ENCODE measurements at regions not wholly inside any gene's neighbourhood (a gene's known extent, or its start where the extent isn't known, plus 50 kb on each side); places are given as distances from the start of the nearest gene placed in this dataset.
A peak's percentile ranks its signal among the peaks of the same experiment; 100 is the strongest.

GRCh38 chr16:63752347-63752746 is 1369.5 kb downstream of the CDH11 start:
- no peak for DNase-seq

- DNase-seq: no peak
Measured at GRCh38 chr16:63749276-63749675, 1372.6 kb downstream of the CDH11 start.

DNA sequence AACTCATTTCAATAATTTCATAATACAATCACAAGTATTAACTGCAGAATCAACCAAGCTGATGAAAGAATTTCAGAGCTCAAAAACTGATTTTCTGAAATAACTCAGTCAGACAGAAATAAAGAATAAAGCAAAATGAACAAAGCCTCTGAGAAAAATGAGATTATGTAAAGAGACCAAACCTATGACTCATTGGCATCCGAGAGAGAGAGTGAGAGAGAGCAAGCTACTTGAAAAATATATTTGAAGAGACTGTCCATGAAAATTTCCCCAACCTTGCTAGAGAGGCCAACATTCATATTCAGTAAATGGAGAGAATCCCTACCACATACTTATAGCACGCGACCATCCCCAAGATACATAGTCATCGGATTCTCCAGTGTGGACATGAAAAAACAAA is 1376.4 kb downstream of the CDH11 start:
- no peak for DNase-seq

GRCh38 chr16:63744077-63744874 is 1377.6 kb downstream of the CDH11 start:
- DNase-seq: no peak

- DNase-seq: no peak
Measured at GRCh38 chr16:63742150-63742549, 1379.7 kb downstream of the CDH11 start.

DNA sequence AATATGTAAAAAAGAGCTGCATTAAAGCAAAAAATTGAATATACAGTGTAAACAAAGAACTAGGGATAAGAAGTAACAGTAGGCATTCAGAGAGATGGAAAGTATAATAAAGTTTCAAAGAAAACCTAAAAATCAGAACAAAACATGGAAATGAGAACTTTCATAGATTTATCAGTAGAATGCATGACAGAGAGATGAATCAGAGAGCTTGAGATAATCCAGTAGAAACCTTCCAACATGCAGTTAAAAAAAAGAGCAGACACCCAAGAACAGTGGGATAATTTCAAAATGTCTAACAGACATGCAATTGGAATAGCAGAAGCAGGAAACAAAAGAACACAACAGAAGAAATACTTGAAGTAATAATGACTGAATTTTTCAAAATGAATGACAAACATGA is 1384.2 kb downstream of the CDH11 start:
- no peak for DNase-seq

GRCh38 chr16:63735456-63735855 is 1386.4 kb downstream of the CDH11 start:
- no peak for DNase-seq

DNA sequence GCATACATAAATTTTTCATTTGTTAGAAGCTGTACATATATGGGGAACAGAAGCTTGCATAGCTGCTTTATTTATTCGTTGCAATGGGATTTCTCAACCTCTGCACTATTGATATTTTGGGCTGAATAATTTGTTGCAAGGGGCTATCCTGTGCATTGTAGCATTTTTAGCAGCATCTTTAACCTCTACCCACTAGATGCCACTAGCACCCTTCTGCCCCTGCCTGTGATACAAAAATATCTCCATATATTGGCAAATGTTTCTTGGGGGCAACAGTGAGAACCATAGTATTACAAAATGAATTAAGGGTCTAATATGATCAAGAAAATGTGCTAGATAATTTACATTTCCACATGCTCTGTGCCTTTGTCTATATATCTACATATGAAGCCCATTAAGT is 1401.0 kb downstream of the CDH11 start:
- DNase-seq: no peak

- DNase-seq: no peak
Measured at GRCh38 chr16:63719926-63720325, 1401.9 kb downstream of the CDH11 start.

DNA sequence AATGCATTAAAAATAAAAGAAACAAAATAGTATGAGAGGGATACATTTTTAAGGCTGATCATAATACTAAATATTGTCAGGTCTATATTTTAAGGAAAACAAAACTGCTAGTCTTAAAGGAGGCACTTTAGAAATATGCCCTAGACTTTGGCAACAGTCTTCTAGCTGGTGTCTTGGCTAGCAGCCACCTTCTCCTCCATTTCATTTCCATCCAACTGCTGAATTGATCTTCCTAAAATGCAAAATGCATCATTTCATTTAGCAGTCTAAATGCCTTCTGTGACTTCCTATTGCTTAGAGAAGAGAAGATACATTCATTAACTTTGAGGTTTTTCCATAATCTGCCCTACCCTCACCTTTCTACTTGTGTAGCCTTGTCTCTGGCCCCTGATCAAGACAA is 1404.1 kb downstream of the CDH11 start:
- DNase-seq: no peak

DNA sequence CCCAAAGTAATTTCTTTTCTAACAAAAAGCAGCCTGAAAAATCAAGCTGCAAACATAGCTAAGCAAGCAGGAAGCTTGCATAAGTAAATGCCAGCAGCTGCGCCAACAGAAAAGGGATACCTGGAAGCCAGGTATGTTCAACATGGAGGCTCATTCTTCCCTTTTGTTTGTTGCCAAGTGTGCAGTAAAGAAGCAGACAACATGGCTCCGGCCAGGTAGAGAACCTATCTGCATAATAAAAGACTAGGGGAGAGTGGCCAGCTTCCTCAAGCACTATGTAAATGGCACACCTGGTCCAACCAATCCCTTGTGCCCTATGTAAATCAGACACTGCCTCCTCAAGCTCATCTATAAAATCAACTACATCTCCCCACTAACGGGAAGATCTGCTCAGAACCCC is 1407.0 kb downstream of the CDH11 start:
- DNase-seq: peak; percentile 19

- DNase-seq: no peak
Measured at GRCh38 chr16:63712725-63713124, 1409.1 kb downstream of the CDH11 start.

DNA sequence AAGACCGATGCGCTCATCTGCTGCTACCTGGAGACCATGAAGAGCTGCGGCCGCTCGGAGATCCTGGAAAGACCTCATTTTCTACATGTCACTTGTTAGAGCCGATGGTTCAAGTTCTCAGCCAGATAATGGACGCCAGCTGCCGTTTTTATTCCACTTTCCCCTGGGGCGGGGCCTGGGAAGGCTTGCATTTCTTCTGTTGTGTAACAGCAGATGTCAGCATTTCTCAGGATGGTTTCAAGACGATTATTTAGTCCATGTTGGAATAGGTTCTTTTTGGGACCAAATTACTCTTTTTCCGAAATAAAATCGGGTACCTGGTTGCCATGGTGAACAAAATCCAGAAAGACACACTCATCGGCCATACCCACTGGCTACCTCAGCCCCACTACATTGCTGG is 1418.3 kb downstream of the CDH11 start:
- no peak for DNase-seq

- DNase-seq: no peak
Measured at GRCh38 chr16:63702981-63703590, 1418.8 kb downstream of the CDH11 start.

GRCh38 chr16:63697736-63698135 is 1424.1 kb downstream of the CDH11 start:
- no peak for DNase-seq

- no peak for DNase-seq
Measured at GRCh38 chr16:63695347-63695746, 1426.5 kb downstream of the CDH11 start.

DNA sequence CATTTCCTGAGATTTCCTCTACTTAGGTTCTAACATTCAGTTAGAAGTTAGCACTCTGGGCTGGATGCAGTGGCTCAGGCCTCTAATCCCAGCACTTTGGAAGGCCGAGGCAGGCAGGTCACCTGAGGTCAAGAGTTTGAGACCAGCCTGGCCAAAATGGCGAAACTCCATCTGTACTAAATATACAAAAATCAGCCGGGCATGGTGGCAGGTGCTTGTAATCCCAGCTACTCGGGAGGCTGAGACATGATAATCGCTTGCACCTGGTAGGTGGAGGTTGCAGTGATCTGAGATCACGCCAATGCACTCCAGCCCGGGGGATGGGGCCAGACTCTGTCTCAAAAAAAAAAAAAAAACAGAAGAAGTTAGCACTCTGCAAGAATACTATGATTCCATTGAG is 1430.9 kb downstream of the CDH11 start:
- DNase-seq: peak; percentile 2

- DNase-seq: no peak
Measured at GRCh38 chr16:63690267-63690666, 1431.6 kb downstream of the CDH11 start.

GRCh38 chr16:63689068-63689467 is 1432.8 kb downstream of the CDH11 start:
- no peak for DNase-seq

DNA sequence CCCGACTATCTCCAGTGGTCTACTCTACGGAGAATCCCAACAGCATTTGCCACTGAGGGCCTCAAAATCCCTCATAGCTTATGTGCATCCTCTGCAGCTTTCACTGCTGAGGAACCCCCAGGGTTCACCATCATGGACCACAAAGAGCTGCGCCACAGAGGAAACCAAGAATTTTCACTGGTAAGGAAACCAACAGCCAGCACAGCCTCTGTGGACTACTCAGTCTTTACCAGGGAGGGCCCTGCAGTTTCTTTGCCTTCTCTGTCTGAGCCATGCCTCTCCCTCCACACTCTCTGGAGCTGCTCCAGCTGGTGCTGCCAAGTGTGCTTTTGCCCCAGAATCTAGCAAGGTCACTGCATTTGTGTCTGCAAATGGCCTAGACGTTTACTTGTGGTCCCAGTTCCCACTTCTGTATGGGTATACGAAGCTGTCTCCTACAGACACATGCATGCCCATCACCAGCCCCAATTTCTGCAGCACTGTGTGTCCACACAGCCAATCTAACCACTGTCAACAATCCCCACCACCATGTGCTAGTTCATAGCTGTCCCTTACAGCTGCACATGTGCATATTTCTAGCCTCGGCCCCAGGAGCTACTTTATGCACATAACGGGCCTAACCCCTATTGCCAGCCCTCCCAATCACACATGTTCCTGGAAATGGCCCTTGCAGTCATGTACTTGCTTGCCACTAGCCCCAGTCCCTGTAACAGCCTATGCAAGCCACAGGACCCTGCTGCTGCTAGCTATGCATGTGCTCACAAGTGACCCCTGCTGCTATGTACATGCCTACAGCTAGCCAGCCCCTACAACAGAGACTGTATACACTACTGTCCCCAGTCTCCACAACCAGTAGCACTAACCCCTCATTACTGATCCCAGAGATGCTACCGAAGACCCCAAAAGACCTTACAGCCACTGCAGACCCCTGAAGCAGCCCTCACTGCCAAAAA is 1437.4 kb downstream of the CDH11 start:
- no peak for DNase-seq

DNA sequence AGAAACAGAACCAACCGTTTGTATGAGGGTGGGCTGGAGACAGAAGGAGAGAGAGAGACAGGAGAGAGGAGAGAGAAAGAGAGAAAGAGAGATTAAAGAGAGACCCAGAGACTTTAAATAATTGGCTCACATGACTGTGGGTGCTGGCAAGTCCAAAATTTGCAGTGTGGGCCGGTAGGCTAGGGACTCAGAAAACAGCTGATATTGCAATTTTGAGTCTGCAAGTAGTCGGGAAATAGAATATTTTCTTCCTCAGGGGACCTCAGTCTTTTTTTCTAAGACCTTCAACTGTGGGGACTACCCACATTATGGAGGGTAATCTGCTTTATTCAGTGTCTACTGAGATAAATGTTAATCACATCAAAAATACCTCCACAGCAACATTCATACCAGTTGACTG is 1439.0 kb downstream of the CDH11 start:
- no peak for DNase-seq

DNA sequence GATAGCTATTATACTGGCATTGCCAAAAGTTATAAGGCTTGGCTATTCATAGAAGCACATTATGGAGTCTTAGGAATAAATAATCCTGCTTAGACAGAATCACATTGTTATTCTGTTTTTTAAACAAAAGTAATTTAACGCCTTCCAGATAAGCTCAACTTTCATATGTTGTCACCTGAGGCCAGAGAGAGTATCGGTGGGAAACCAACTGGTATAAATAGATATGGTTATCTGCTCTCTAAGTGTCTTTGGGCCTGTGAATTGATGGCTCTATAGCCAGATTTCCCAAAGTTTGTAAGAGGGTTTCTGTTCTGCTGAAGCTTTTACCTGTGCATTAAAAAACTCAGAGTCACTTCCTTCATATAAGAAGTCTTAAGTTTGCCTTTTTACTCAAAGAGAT is 1449.4 kb downstream of the CDH11 start:
- DNase-seq: no peak

DNA sequence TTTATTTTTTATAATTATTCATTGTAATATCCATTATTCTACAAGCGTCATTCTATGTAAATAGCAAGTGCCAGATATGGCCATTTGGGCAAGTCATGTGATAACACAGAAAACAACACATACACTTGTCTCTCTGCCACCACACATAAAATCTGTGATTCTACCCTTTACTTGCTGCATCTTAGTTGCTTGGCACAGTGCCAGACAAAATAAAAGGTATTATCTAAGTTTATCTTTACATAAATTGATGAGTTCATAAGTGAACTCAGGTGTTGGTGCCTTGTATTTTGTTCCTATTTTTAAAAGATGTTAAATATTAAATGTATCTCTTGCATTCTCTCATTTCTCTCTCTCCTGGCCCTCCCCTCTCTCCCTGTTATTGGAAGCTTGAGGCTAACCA is 1458.7 kb downstream of the CDH11 start:
- DNase-seq: no peak

- no peak for DNase-seq
Measured at GRCh38 chr16:63655846-63656245, 1466.0 kb downstream of the CDH11 start.

All from NCI-H510A treated with DMSO at 0.1 percent for 48 hours (cell line).